Transverse colon (tissue), 4 donors: ENCODE measurements at regions not wholly inside any gene's neighbourhood (a gene's known extent, or its start where the extent isn't known, plus 50 kb on each side); places are given as distances from the start of the nearest gene placed in this dataset.

ENCODE experiments used
- POLR2A ChIP-seq: fragments of 450-650 bp; IDR thresholded peaks from one replicate; pipeline ENCODE4 v1.6.1; 2016; ENCODE audit warnings: antibody characterized with exemption, mild to moderate bottlenecking, moderate library complexity
- POLR2AphosphoS5 ChIP-seq, 3 donors: sonication (generic); formaldehyde crosslinking; IDR thresholded peaks; one replicate each; pipeline ENCODE4 v1.6.1; 2016; ENCODE audit warnings: antibody characterized with exemption in 3 of 3
- TF ChIP-seq, protein P1 (sequence below), 5 experiments: fragments of 200-600 bp in 3 of 5; fragments of 450-650 bp in 2 of 5; sonication (generic) in 3 of 5; IDR thresholded peaks; 1 replicate in 2 of 5; 2 replicates in 3 of 5; pipeline ENCODE4 v1.5.1; 2016 to 2017; ENCODE audit warnings: antibody characterized with exemption in 5 of 5, inconsistent platforms in 3 of 5, mild to moderate bottlenecking in 2 of 5, moderate library complexity in 1 of 5

- TF ChIP-seq, protein P1, sequence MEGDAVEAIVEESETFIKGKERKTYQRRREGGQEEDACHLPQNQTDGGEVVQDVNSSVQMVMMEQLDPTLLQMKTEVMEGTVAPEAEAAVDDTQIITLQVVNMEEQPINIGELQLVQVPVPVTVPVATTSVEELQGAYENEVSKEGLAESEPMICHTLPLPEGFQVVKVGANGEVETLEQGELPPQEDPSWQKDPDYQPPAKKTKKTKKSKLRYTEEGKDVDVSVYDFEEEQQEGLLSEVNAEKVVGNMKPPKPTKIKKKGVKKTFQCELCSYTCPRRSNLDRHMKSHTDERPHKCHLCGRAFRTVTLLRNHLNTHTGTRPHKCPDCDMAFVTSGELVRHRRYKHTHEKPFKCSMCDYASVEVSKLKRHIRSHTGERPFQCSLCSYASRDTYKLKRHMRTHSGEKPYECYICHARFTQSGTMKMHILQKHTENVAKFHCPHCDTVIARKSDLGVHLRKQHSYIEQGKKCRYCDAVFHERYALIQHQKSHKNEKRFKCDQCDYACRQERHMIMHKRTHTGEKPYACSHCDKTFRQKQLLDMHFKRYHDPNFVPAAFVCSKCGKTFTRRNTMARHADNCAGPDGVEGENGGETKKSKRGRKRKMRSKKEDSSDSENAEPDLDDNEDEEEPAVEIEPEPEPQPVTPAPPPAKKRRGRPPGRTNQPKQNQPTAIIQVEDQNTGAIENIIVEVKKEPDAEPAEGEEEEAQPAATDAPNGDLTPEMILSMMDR (IDR thresholded peaks at IDR 0.05) = no peak
- TF ChIP-seq POLR2A (no peak), POLR2AphosphoS5 (IDR thresholded peaks at IDR 0.05) (no peak)
These were observed 286.9 kb upstream of the TBL1XR1 start for GRCh38 chr3:177484206-177484605.
